ENCODE measurements at regions not wholly inside any gene's neighbourhood (a gene's known extent, or its start where the extent isn't known, plus 50 kb on each side); places are given as distances from the start of the nearest gene placed in this dataset.

DNA sequence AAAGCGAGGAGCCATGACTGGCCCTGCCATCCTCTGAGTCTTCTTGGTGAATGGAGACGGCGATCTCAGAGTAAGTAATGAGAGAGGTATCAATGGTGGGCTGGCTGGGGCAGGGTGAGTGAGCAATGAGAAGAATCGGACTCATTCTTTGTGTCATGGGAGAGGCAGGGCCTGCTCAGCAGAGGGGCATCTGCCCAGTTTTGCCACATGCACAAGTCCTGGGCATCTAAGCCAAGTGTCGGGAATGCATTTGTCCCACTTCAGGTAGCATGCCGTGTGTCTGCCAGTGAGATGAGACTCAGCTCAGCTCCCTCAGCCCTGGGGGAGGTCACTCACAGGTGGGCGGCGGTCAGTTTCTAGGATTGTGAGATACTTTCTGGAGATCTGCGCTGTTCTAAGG lies 791.0 kb upstream of the RAB6C start:
- ChIA-PET POLR2A (no interaction called here), CTCF (no interaction called here)
- TF ChIP-seq CTCF (IDR thresholded peaks at IDR 0.05; ENCODE audit: low read depth, low read length), result no peak
- Histone ChIP-seq H3K27me3 (ENCODE audit: control insufficient read depth, insufficient read depth, low read length) (no peaks in the 10 kb centered on the region), H3K4me3 (ENCODE audit: low read depth, low read length) (no peak overlapping the region), H3K9me3 (ENCODE audit: control insufficient read depth, insufficient read depth, low read length) (peaks cover 10% of the 10 kb centered on the region; the same call in 1 of the 2 replicates), H3K27ac (ENCODE audit: low read depth, low read length) (no peak overlapping the region)
- DNase-seq (ENCODE audit: low read depth, low spot score), result no peak

- no peaks in the 10 kb centered on the region for H3K27me3 ChIP-seq (ENCODE audit: control insufficient read depth, insufficient read depth, low read length)
- H3K27ac ChIP-seq (ENCODE audit: low read depth, low read length), result no peak overlapping the region
- H3K4me3 ChIP-seq (ENCODE audit: low read depth, low read length), result no peak overlapping the region
- ChIA-PET POLR2A (no interaction called here), CTCF (no interaction called here)
- no peak for DNase-seq (ENCODE audit: low read depth, low spot score)
- peaks cover 10% of the 10 kb centered on the region; the same call in 1 of the 2 replicates for H3K9me3 ChIP-seq (ENCODE audit: control insufficient read depth, insufficient read depth, low read length)
- TF ChIP-seq CTCF (IDR thresholded peaks at IDR 0.05; ENCODE audit: low read depth, low read length), result no peak
Measured at GRCh38 chr2:129189617-129190319, 789.7 kb upstream of the RAB6C start.

DNA sequence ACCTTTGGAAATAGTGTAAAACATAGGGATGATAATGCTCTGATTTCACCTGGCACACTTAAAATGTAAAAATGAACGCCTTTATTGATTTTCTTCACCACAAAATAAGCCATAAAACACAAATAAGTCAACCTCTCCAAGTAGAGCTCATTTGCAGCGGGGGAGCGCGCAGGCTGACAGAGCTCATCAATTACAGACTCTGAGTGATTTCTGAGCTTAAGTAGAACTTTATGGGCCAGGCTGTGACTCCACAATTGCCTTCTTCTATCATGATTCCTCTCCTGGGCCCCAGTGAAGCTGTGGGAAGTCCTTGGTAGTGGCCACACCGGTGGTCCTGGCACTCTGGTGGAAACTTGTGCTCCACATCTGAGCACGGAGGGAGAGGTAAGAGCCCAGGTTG lies 789.0 kb upstream of the RAB6C start:
- POLR2A ChIA-PET, result no interaction called here
- Histone ChIP-seq H3K9me3 (ENCODE audit: control insufficient read depth, insufficient read depth, low read length) (peaks cover 10% of the 10 kb centered on the region; the same call in 1 of the 2 replicates), H3K4me3 (ENCODE audit: low read depth, low read length) (no peak overlapping the region), H3K27ac (ENCODE audit: low read depth, low read length) (no peak overlapping the region), H3K27me3 (ENCODE audit: control insufficient read depth, insufficient read depth, low read length) (no peaks in the 10 kb centered on the region)
- DNase-seq (ENCODE audit: low read depth, low spot score), result no peak
- CTCF ChIA-PET, result no interaction called here
- no peak for TF ChIP-seq CTCF (IDR thresholded peaks at IDR 0.05; ENCODE audit: low read depth, low read length)

DNA sequence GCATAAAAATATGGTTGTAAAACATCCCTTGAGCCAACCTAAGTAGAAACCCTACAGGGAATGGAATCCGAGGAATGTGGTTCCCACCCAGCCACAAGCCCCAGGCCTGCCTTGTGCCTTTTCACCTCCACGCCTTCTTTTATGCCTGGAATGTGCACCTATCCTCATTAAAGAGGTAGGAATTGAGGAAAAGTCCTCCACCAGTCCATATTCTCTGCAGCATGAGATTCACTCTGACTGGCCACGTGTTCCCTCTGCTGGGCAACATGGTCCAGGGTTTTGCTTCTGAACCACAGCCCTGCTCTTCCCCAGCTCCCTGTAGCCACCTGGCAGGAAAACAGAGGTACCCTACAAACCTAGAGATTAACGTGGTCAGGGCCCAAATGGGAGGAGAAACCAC lies 787.9 kb upstream of the RAB6C start:
- POLR2A ChIA-PET, result no interaction called here
- no peak for TF ChIP-seq CTCF (IDR thresholded peaks at IDR 0.05; ENCODE audit: low read depth, low read length)
- H3K9me3 ChIP-seq (ENCODE audit: control insufficient read depth, insufficient read depth, low read length), result peaks cover 10% of the 10 kb centered on the region
- H3K4me3 ChIP-seq (ENCODE audit: low read depth, low read length), result no peak overlapping the region
- DNase-seq (ENCODE audit: low read depth, low spot score), result no peak
- no peak overlapping the region for H3K27ac ChIP-seq (ENCODE audit: low read depth, low read length)
- CTCF ChIA-PET, result no interaction called here
- no peaks in the 10 kb centered on the region for H3K27me3 ChIP-seq (ENCODE audit: control insufficient read depth, insufficient read depth, low read length)

DNA sequence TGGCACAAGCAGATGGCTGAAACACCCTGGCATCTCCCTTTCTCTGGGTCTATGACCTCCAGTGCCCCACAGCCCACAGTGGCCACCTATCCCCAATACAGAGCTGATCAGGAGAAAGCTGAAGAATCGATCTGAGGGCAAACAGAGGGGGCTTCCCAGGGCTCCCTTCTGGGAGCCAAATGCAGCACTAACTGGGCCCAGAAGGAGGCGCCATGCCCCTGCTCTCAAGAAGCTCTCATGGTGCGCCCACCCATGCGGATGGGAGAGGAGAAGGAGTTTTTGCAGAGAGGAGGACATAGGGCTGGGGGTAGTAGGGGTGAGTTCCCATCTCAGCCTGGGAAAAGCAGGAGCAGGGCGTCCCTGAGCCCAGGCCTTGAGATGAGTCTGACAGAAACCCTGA lies 787.3 kb upstream of the RAB6C start:
- CTCF ChIA-PET, result no interaction called here
- TF ChIP-seq CTCF (IDR thresholded peaks at IDR 0.05; ENCODE audit: low read depth, low read length), result no peak

More for the DNA sequence above, 787.3 kb upstream of the RAB6C start:
- no peaks in the 10 kb centered on the region for H3K27me3 ChIP-seq (ENCODE audit: control insufficient read depth, insufficient read depth, low read length)
- no peak overlapping the region for H3K4me3 ChIP-seq (ENCODE audit: low read depth, low read length)
- POLR2A ChIA-PET, result no interaction called here
- peaks cover 10% of the 10 kb centered on the region for H3K9me3 ChIP-seq (ENCODE audit: control insufficient read depth, insufficient read depth, low read length)
- H3K27ac ChIP-seq (ENCODE audit: low read depth, low read length), result no peak overlapping the region
- DNase-seq (ENCODE audit: low read depth, low spot score), result no peak

Measured in AG04450 (cell line).